Thyroid gland (tissue), 4 donors: ENCODE measurements at regions not wholly inside any gene's neighbourhood (a gene's known extent, or its start where the extent isn't known, plus 50 kb on each side); places are given as distances from the start of the nearest gene placed in this dataset.

Source experiments
- DNase-seq, 2 donors: peaks; one replicate each; pipeline ENCODE4 v3.0.0-alpha.2; 2019
- H3K27ac ChIP-seq, 3 donors: fragments of 200-600 bp; sonication (generic); 1 replicate in 2 of 3; 2 replicates in 1 of 3; pipeline ENCODE4 v1.5.1; 2016 to 2019; ENCODE audit warnings: mild to moderate bottlenecking in 1 of 3, moderate library complexity in 1 of 3
- H3K27me3 ChIP-seq: fragments of 200-600 bp; sonication (generic); one replicate; pipeline ENCODE4 v1.5.1; 2019
- H3K36me3 ChIP-seq, 2 donors: fragments of 200-600 bp; sonication (generic); one replicate each; pipeline ENCODE4 v1.5.1; 2016 to 2019
- H3K4me1 ChIP-seq, 2 donors: fragments of 200-600 bp; sonication (generic); one replicate each; pipeline ENCODE4 v1.5.1; 2017 to 2019
- H3K4me3 ChIP-seq, 3 donors: fragments of 200-600 bp; sonication (generic); replicated peaks in 1 of 3; 1 replicate in 2 of 3; 2 replicates in 1 of 3; pipeline ENCODE4 v1.5.1; 2016; ENCODE audit warnings: mild to moderate bottlenecking in 1 of 3
- H3K9me3 ChIP-seq: fragments of 200-600 bp; sonication (generic); one replicate; pipeline ENCODE4 v1.5.1; 2017
- CTCF ChIP-seq, 6 experiments: fragments of 200-600 bp in 3 of 6; fragments of 450-650 bp in 3 of 6; sonication (generic) in 3 of 6; IDR thresholded peaks; one replicate each; pipeline ENCODE4 v1.5.1; 2016 to 2019; ENCODE audit warnings: antibody characterized with exemption in 6 of 6, mild to moderate bottlenecking in 2 of 6, inconsistent platforms in 1 of 6, moderate library complexity in 1 of 6
- POLR2A ChIP-seq, 2 donors: fragments of 450-650 bp; IDR thresholded peaks; one replicate each; pipeline ENCODE4 v1.6.1; 2017; ENCODE audit warnings: antibody characterized with exemption in 2 of 2, mild to moderate bottlenecking in 2 of 2, moderate library complexity in 1 of 2
- WGBS, 2 donors: methylation state at CpG; one replicate each; pipeline ENCODE4 v1.1.5; 2017; 5-methylcytosine and 5-hydroxymethylcytosine counted together
- intact Hi-C: fragments of 100-400 bp; cut with DNase I; formaldehyde crosslinking; loops from one replicate; pipeline ENCODE4 v1.15.1; 2023

- intact Hi-C loops = no loop called here
- no peak overlapping the region for H3K27ac ChIP-seq
- TF ChIP-seq POLR2A (IDR thresholded peaks at IDR 0.05) (no peak), CTCF (IDR thresholded peaks at IDR 0.05) (no peak)
- H3K27me3 ChIP-seq = no peaks in the 10 kb centered on the region
- H3K4me1 ChIP-seq = no peaks in the 10 kb centered on the region
- H3K9me3 ChIP-seq = no peaks in the 10 kb centered on the region
- no peak for DNase-seq
- H3K4me3 ChIP-seq = no peak overlapping the region
- WGBS, 2 donors = 99% methylated on average over 4 of the region's 4 CpGs
- H3K36me3 ChIP-seq = no peaks in the 10 kb centered on the region
Measured at GRCh38 chr5:10115669-10116068, 134.0 kb downstream of the ATPSCKMT start.

GRCh38 chr5:10111571-10111970, 138.1 kb downstream of the ATPSCKMT start:
- intact Hi-C loops = no loop called here
- no peaks in the 10 kb centered on the region for H3K27me3 ChIP-seq
- TF ChIP-seq POLR2A (IDR thresholded peaks at IDR 0.05) (no peak), CTCF (IDR thresholded peaks at IDR 0.05) (peak in 2 of 6 experiments; percentile 4 to 23)
- H3K9me3 ChIP-seq = no peaks in the 10 kb centered on the region
- H3K36me3 ChIP-seq = no peaks in the 10 kb centered on the region
- 63% methylated on average over 7 of the region's 7 CpGs for WGBS, 2 donors
- DNase-seq = peak; percentile 10 to 11
- H3K4me3 ChIP-seq = no peak overlapping the region
- H3K27ac ChIP-seq = no peak overlapping the region
- H3K4me1 ChIP-seq = no peaks in the 10 kb centered on the region

DNA sequence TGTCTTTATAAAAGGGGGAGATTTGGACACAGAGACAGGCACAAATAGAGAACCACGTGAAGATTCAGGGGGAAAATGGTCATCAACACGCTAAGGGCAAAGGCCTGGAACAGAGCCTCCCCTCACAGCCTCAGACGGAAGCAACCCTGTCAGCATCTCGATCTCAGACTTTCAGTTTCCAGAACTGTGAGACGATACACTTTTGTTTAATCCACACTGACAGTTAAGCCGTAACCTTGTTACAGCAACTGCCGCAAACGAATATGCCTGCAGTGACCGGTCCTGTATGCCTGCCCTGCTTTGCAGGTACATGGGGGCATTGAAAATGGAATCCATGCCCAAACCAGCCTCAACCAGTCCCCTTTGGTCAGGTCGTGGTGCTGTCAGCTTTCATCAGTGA, 139.5 kb downstream of the ATPSCKMT start:
- no peak overlapping the region for H3K4me3 ChIP-seq
- DNase-seq = no peak
- no peak for TF ChIP-seq CTCF (IDR thresholded peaks at IDR 0.05)
- no peak for TF ChIP-seq POLR2A (IDR thresholded peaks at IDR 0.05)
- no peaks in the 10 kb centered on the region for H3K9me3 ChIP-seq
- H3K27me3 ChIP-seq = no peaks in the 10 kb centered on the region
- WGBS, 2 donors = 88 to 93% methylated on average over 10 of the region's 10 CpGs
- H3K4me1 ChIP-seq = no peaks in the 10 kb centered on the region
- intact Hi-C loops = no loop called here
- no peaks in the 10 kb centered on the region for H3K36me3 ChIP-seq
- H3K27ac ChIP-seq = no peak overlapping the region

- 73 to 84% methylated on average over 7 of the region's 7 CpGs for WGBS, 2 donors
- no peaks in the 10 kb centered on the region for H3K36me3 ChIP-seq
- no peak overlapping the region for H3K27ac ChIP-seq
- no peaks in the 10 kb centered on the region for H3K9me3 ChIP-seq
- DNase-seq = no peak
- no peaks in the 10 kb centered on the region for H3K4me1 ChIP-seq
- no peaks in the 10 kb centered on the region for H3K27me3 ChIP-seq
- H3K4me3 ChIP-seq = no peak overlapping the region
- intact Hi-C loops = no loop called here
- TF ChIP-seq CTCF (IDR thresholded peaks at IDR 0.05) (no peak), POLR2A (IDR thresholded peaks at IDR 0.05) (no peak)
Measured at GRCh38 chr5:10109299-10109698, 140.4 kb downstream of the ATPSCKMT start.

GRCh38 chr5:10106806-10107205, 142.9 kb downstream of the ATPSCKMT start:
- H3K9me3 ChIP-seq = no peaks in the 10 kb centered on the region
- no peak for DNase-seq
- 94% methylated on average over 1 of the region's 1 CpG for WGBS, 2 donors
- TF ChIP-seq CTCF (IDR thresholded peaks at IDR 0.05) = no peak
- TF ChIP-seq POLR2A (IDR thresholded peaks at IDR 0.05) = no peak
- intact Hi-C loops = no loop called here
- H3K4me1 ChIP-seq = no peaks in the 10 kb centered on the region
- no peak overlapping the region for H3K27ac ChIP-seq
- no peak overlapping the region for H3K4me3 ChIP-seq
- H3K27me3 ChIP-seq = no peaks in the 10 kb centered on the region
- H3K36me3 ChIP-seq = no peaks in the 10 kb centered on the region
